SK-N-SH (cell line): ENCODE measurements at regions not wholly inside any gene's neighbourhood (a gene's known extent, or its start where the extent isn't known, plus 50 kb on each side); places are given as distances from the start of the nearest gene placed in this dataset.

Experiments used
- CTCF ChIP-seq: fragments of 200-600 bp; sonication (generic); IDR thresholded peaks from 2 replicates; pipeline ENCODE4 v1.6.1; 2017; ENCODE audit warnings: antibody characterized with exemption, mild to moderate bottlenecking, moderate library complexity
- EZH2phosphoT487 ChIP-seq: fragments of 200-600 bp; sonication (generic); IDR thresholded peaks from 2 replicates; pipeline ENCODE4 v1.6.1; 2017; ENCODE audit warnings: low read depth, mixed run types, mild to moderate bottlenecking, antibody characterized with exemption, moderate library complexity, borderline replicate concordance
- GABPA ChIP-seq: IDR thresholded peaks from 2 replicates; pipeline ENCODE4 v1.4.0; 2012; ENCODE audit warnings: low read depth, mild to moderate bottlenecking
- REST ChIP-seq: IDR thresholded peaks from 2 replicates; pipeline ENCODE4 v1.6.1; 2012; ENCODE audit warnings: mild to moderate bottlenecking, low read depth, low read length, moderate library complexity

- TF ChIP-seq CTCF (no peak), EZH2phosphoT487 (no peak), REST (no peak), GABPA (no peak)
Measured at GRCh38 chr3:90026406-90026805, 919.0 kb downstream of the EPHA3 start.
